Neuronal stem cell (in vitro differentiated cells): ENCODE measurements at regions not wholly inside any gene's neighbourhood (a gene's known extent, or its start where the extent isn't known, plus 50 kb on each side); places are given as distances from the start of the nearest gene placed in this dataset.

Experiments
- DNase-seq: peaks from one replicate; pipeline ENCODE4 v3.0.0-alpha.2; 2013; ENCODE audit warnings: low spot score
- H2AFZ ChIP-seq: one replicate; pipeline ENCODE4 v1.6.1; 2013; ENCODE audit warnings: mild to moderate bottlenecking, low read length, inconsistent platforms
- H2AK5ac ChIP-seq: 2 replicates; pipeline ENCODE4 v1.6.1; 2013; ENCODE audit warnings: low read depth, mild to moderate bottlenecking, inconsistent platforms, low read length, moderate library complexity, mixed read lengths
- H2BK120ac ChIP-seq: 2 replicates; pipeline ENCODE4 v1.6.1; 2013; ENCODE audit warnings: low read depth, mild to moderate bottlenecking, inconsistent platforms, low read length, moderate library complexity, mixed read lengths
- H2BK12ac ChIP-seq: one replicate; pipeline ENCODE4 v1.6.1; 2013; ENCODE audit warnings: low read length, inconsistent platforms
- H2BK15ac ChIP-seq: 2 replicates; pipeline ENCODE4 v1.6.1; 2013; ENCODE audit warnings: mild to moderate bottlenecking, low read length, inconsistent platforms, mixed read lengths
- H2BK5ac ChIP-seq: one replicate; pipeline ENCODE4 v1.6.1; 2013; ENCODE audit warnings: inconsistent platforms, mild to moderate bottlenecking, low read length, moderate library complexity
- H3K14ac ChIP-seq: one replicate; pipeline ENCODE4 v1.6.1; 2013; ENCODE audit warnings: low read length, inconsistent platforms
- H3K18ac ChIP-seq: 2 replicates; pipeline ENCODE4 v1.6.1; 2013; ENCODE audit warnings: low read length, inconsistent platforms
- H3K23ac ChIP-seq: 2 replicates; pipeline ENCODE4 v1.6.1; 2013; ENCODE audit warnings: low read depth, mild to moderate bottlenecking, mixed read lengths, low read length, inconsistent platforms; ENCODE audit not compliant: poor library complexity
- H3K27ac ChIP-seq: replicated peaks from 3 replicates; pipeline ENCODE4 v1.5.1; 2013; ENCODE audit warnings: low read length, inconsistent platforms
- H3K27me3 ChIP-seq, 3 experiments: 2 replicates each; pipeline ENCODE4 v1.6.1; 2013; ENCODE audit warnings: low read length in 3 of 3, mild to moderate bottlenecking in 2 of 3, inconsistent platforms in 1 of 3, low read depth in 1 of 3, mixed read lengths in 1 of 3, moderate library complexity in 1 of 3; ENCODE audit not compliant: control insufficient read depth in 3 of 3, insufficient read depth in 3 of 3
- H3K36me3 ChIP-seq, 2 donors: replicated peaks in 1 of 2; 2 replicates each; pipeline ENCODE4 v1.6.1; 2013; ENCODE audit warnings: low read length in 2 of 2; ENCODE audit not compliant: control insufficient read depth in 2 of 2, insufficient read depth in 2 of 2
- H3K4ac ChIP-seq: 2 replicates; pipeline ENCODE4 v1.6.1; 2013; ENCODE audit warnings: inconsistent platforms, mild to moderate bottlenecking, low read length, moderate library complexity
- H3K4me1 ChIP-seq, 2 donors: 1 replicate in 1 of 2; 2 replicates in 1 of 2; pipeline ENCODE4 v1.6.1; 2013; ENCODE audit warnings: low read length in 2 of 2, low read depth in 1 of 2; ENCODE audit not compliant: control insufficient read depth in 2 of 2, insufficient read depth in 1 of 2
- H3K4me2 ChIP-seq: one replicate; pipeline ENCODE4 v1.6.1; 2013; ENCODE audit warnings: mild to moderate bottlenecking, low read length, inconsistent platforms; ENCODE audit not compliant: insufficient read depth, poor library complexity, severe bottlenecking
- H3K4me3 ChIP-seq, 2 donors: 2 replicates each; pipeline ENCODE4 v1.5.1; 2013; ENCODE audit warnings: low read length in 2 of 2, mild to moderate bottlenecking in 2 of 2, inconsistent platforms in 1 of 2, moderate library complexity in 1 of 2
- H3K79me1 ChIP-seq: one replicate; pipeline ENCODE4 v1.6.1; 2013; ENCODE audit warnings: low read depth, mild to moderate bottlenecking, inconsistent platforms, low read length, moderate library complexity
- H3K9ac ChIP-seq: one replicate; pipeline ENCODE4 v1.6.1; 2013; ENCODE audit warnings: mild to moderate bottlenecking, low read depth, low read length, inconsistent platforms; ENCODE audit not compliant: poor library complexity
- H3K9me3 ChIP-seq, 2 donors: replicated peaks in 1 of 2; 2 replicates each; pipeline versions ENCODE3 to v1.6.1; 2013; ENCODE audit warnings: low read length in 2 of 2, mild to moderate bottlenecking in 2 of 2, inconsistent platforms in 1 of 2, low read depth in 1 of 2, mixed read lengths in 1 of 2, moderate library complexity in 1 of 2; ENCODE audit not compliant: control insufficient read depth in 2 of 2, insufficient read depth in 1 of 2
- H4K8ac ChIP-seq: one replicate; pipeline ENCODE4 v1.6.1; 2013; ENCODE audit warnings: low read depth, mild to moderate bottlenecking, inconsistent platforms, low read length, moderate library complexity
- H4K91ac ChIP-seq: one replicate; pipeline ENCODE4 v1.6.1; 2013; ENCODE audit warnings: low read length, low read depth, mild to moderate bottlenecking, inconsistent platforms; ENCODE audit not compliant: poor library complexity
- WGBS, 2 donors: extraction: QIAGEN DNeasy Blood & Tissue Kit; methylation state at CpG; one replicate each; pipeline ENCODE4 v1.1.7; 2013; ENCODE audit warnings: missing lambda C conversion rate in 2 of 2, mixed read lengths in 1 of 2; ENCODE audit not compliant: insufficient read length in 2 of 2, insufficient replicate concordance in 1 of 2; ENCODE audit errors: extremely low coverage in 2 of 2; 5-methylcytosine and 5-hydroxymethylcytosine counted together

- no peak overlapping the region for H2BK5ac ChIP-seq
- WGBS, 2 donors, result no CpG with 5 or more reads among the region's 1 CpG
- no peak overlapping the region for H2BK12ac ChIP-seq
- H3K23ac ChIP-seq, result no peak overlapping the region
- no peak overlapping the region for H2AK5ac ChIP-seq
- DNase-seq, result no peak
- no peaks in the 10 kb centered on the region for H3K36me3 ChIP-seq
- no peaks in the 10 kb centered on the region for H3K4me1 ChIP-seq
- H3K18ac ChIP-seq, result no peak overlapping the region
- H2AFZ ChIP-seq, result no peak overlapping the region
- no peak overlapping the region for H4K91ac ChIP-seq
- no peak overlapping the region for H4K8ac ChIP-seq
- H3K14ac ChIP-seq, result no peak overlapping the region
- no peak overlapping the region for H3K27ac ChIP-seq
- H2BK15ac ChIP-seq, result no peak overlapping the region
- no peak overlapping the region for H3K4me3 ChIP-seq
- H2BK120ac ChIP-seq, result no peak overlapping the region
- no peaks in the 10 kb centered on the region for H3K79me1 ChIP-seq
- no peaks in the 10 kb centered on the region for H3K9me3 ChIP-seq
- no peak overlapping the region for H3K9ac ChIP-seq
- H3K27me3 ChIP-seq, result no peaks in the 10 kb centered on the region
- no peak overlapping the region for H3K4me2 ChIP-seq
- H3K4ac ChIP-seq, result no peak overlapping the region
Observed at GRCh38 chr2:19484736-19485135, 126.3 kb upstream of the OSR1 start.

GRCh38 chr2:19480673-19481072 lies 122.2 kb upstream of the OSR1 start:
- DNase-seq, result no peak
- no peak overlapping the region for H3K4me2 ChIP-seq
- H2BK12ac ChIP-seq, result no peak overlapping the region
- H3K18ac ChIP-seq, result no peak overlapping the region
- no peaks in the 10 kb centered on the region for H3K36me3 ChIP-seq
- H4K8ac ChIP-seq, result no peak overlapping the region
- no peak overlapping the region for H3K27ac ChIP-seq
- H2BK15ac ChIP-seq, result no peak overlapping the region
- H3K9me3 ChIP-seq, result no peaks in the 10 kb centered on the region
- no peak overlapping the region for H2BK120ac ChIP-seq
- H3K4me3 ChIP-seq, result no peak overlapping the region
- H3K14ac ChIP-seq, result no peak overlapping the region
- no peaks in the 10 kb centered on the region for H3K79me1 ChIP-seq
- no peaks in the 10 kb centered on the region for H3K27me3 ChIP-seq
- H3K4ac ChIP-seq, result no peak overlapping the region
- H3K23ac ChIP-seq, result no peak overlapping the region
- no CpG with 5 or more reads among the region's 5 CpGs for WGBS, 2 donors
- H2AK5ac ChIP-seq, result no peak overlapping the region
- no peak overlapping the region for H4K91ac ChIP-seq
- no peaks in the 10 kb centered on the region for H3K4me1 ChIP-seq
- H2BK5ac ChIP-seq, result no peak overlapping the region
- no peak overlapping the region for H2AFZ ChIP-seq
- H3K9ac ChIP-seq, result no peak overlapping the region

DNA sequence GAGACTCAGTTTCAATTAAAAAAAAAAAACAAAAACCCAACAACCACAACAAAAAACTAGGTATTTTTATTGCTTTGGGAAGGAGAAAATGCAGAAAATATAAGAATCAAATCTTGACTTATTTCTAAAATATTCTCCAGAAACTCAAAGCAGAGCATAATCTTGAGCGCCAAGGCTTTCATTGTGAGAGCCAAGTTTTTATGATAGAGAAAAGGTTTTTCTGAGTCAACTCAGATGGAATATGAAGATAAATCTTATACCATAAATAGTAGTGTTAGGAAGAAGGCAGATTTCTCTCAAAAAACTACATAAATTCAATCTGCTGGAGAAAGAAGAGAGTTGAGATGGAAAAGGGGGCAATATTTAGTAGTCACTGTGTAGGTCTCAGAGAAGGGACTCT lies 121.2 kb upstream of the OSR1 start:
- no peaks in the 10 kb centered on the region for H3K36me3 ChIP-seq
- H3K27me3 ChIP-seq, result no peaks in the 10 kb centered on the region
- H3K27ac ChIP-seq, result no peak overlapping the region
- H2AFZ ChIP-seq, result no peak overlapping the region
- no peak overlapping the region for H3K4me3 ChIP-seq
- H3K9me3 ChIP-seq, result no peaks in the 10 kb centered on the region
- no peak overlapping the region for H4K8ac ChIP-seq
- H2AK5ac ChIP-seq, result no peak overlapping the region
- H3K9ac ChIP-seq, result no peak overlapping the region
- H4K91ac ChIP-seq, result no peak overlapping the region
- no peak for DNase-seq
- no peak overlapping the region for H2BK12ac ChIP-seq
- H2BK120ac ChIP-seq, result no peak overlapping the region
- H3K4me1 ChIP-seq, result no peaks in the 10 kb centered on the region
- H3K4me2 ChIP-seq, result no peak overlapping the region
- no CpG with 5 or more reads among the region's 1 CpG for WGBS, 2 donors
- no peak overlapping the region for H2BK5ac ChIP-seq
- no peak overlapping the region for H2BK15ac ChIP-seq
- no peaks in the 10 kb centered on the region for H3K79me1 ChIP-seq
- H3K23ac ChIP-seq, result no peak overlapping the region
- H3K14ac ChIP-seq, result no peak overlapping the region
- no peak overlapping the region for H3K18ac ChIP-seq
- H3K4ac ChIP-seq, result no peak overlapping the region

DNA sequence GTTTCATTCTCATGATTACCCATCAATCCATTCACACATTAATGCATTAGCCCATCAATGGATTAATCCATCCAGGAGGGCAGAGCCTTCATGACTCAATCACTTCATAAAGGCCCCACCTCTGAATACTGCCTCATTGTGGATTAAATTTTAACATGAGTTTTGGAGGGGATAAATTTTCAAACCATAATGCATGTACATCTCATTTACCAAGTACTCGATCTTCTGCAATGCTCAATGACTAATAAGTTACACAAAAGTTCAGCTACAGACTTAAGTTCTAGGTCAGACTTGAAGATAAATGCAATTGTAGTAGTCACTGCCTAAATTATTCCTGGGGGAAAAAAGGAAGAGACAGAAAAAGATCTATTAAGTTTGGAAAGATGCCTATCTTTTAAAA lies 120.0 kb upstream of the OSR1 start:
- H4K91ac ChIP-seq, result no peak overlapping the region

More for the DNA sequence above, 120.0 kb upstream of the OSR1 start:
- H3K4me1 ChIP-seq, result no peaks in the 10 kb centered on the region
- no peaks in the 10 kb centered on the region for H3K79me1 ChIP-seq
- no peak overlapping the region for H3K23ac ChIP-seq
- no peak overlapping the region for H2AFZ ChIP-seq
- WGBS, 2 donors, result no CpG with 5 or more reads among the region's 1 CpG
- H2BK15ac ChIP-seq, result no peak overlapping the region
- no peak overlapping the region for H3K27ac ChIP-seq
- no peak overlapping the region for H2AK5ac ChIP-seq
- H2BK120ac ChIP-seq, result no peak overlapping the region
- H2BK12ac ChIP-seq, result no peak overlapping the region
- H3K4me3 ChIP-seq, result no peak overlapping the region
- H2BK5ac ChIP-seq, result no peak overlapping the region
- no peak overlapping the region for H3K18ac ChIP-seq
- no peak overlapping the region for H3K4ac ChIP-seq
- H3K9ac ChIP-seq, result no peak overlapping the region
- no peak overlapping the region for H3K4me2 ChIP-seq
- H3K27me3 ChIP-seq, result peaks cover 0 to 1% (median 0%) of the 10 kb centered on the region in 3 experiments
- H3K9me3 ChIP-seq, result no peaks in the 10 kb centered on the region
- no peak for DNase-seq
- H4K8ac ChIP-seq, result no peak overlapping the region
- no peaks in the 10 kb centered on the region for H3K36me3 ChIP-seq
- no peak overlapping the region for H3K14ac ChIP-seq
